ENCODE measurements at regions not wholly inside any gene's neighbourhood (a gene's known extent, or its start where the extent isn't known, plus 50 kb on each side); places are given as distances from the start of the nearest gene placed in this dataset.

- H3F3A ChIP-seq (replicated peaks; ENCODE audit: insufficient read depth), result no peaks in the 10 kb centered on the region
- H3K79me2 ChIP-seq (ENCODE audit: insufficient read depth), result no peaks in the 10 kb centered on the region
- ChIA-PET POLR2A (no interaction called here), CTCF (no interaction called here)
- H3K4me2 ChIP-seq, result no peak overlapping the region
- H3K27ac ChIP-seq (ENCODE audit: low read depth in 2 of 2, low read length in 1 of 2), result no peak overlapping the region
- no peaks in the 10 kb centered on the region for H3K36me3 ChIP-seq (replicated peaks in 1 of 2; ENCODE audit: control insufficient read depth in 1 of 2, insufficient read depth in 2 of 2, low read length in 1 of 2)
- no peaks in the 10 kb centered on the region for H3K4me1 ChIP-seq (ENCODE audit: control insufficient read depth in 1 of 2, insufficient read depth in 2 of 2, low read depth in 1 of 2, low read length in 1 of 2)
- DNase-seq, result no peak
- TF ChIP-seq SIN3A (IDR thresholded peaks at IDR 0.05; ENCODE audit: borderline replicate concordance, low read depth, low read length), result no peak
- no peak for TF ChIP-seq FOSL2 (IDR thresholded peaks at IDR 0.05; ENCODE audit: borderline replicate concordance, low read depth)
- TF ChIP-seq TCF12 (IDR thresholded peaks at IDR 0.05), result no peak
- no peak for TF ChIP-seq MAX (IDR thresholded peaks at IDR 0.05; ENCODE audit: low read depth)
- no peak for TF ChIP-seq MXI1 (IDR thresholded peaks at IDR 0.05; ENCODE audit: low read depth, low read length)
- TF ChIP-seq USF2 (IDR thresholded peaks at IDR 0.05; ENCODE audit: borderline replicate concordance, low read depth, low read length), result no peak
- no peak for TF ChIP-seq JUND (IDR thresholded peaks at IDR 0.05)
- TF ChIP-seq EZH2phosphoT487 (IDR thresholded peaks at IDR 0.05; ENCODE audit: borderline replicate concordance, low read depth), result no peak
- TF ChIP-seq USF1 (IDR thresholded peaks at IDR 0.05; ENCODE audit: borderline replicate concordance, low read depth), result no peak
- no peak for TF ChIP-seq RAD21 (IDR thresholded peaks at IDR 0.05; ENCODE audit: low read length)
- no peak for TF ChIP-seq TEAD4 (IDR thresholded peaks at IDR 0.05; ENCODE audit: borderline replicate concordance, insufficient read depth)
- TF ChIP-seq ZBTB33 (IDR thresholded peaks at IDR 0.05; ENCODE audit: borderline replicate concordance, low read depth), result no peak
- TF ChIP-seq PBX3 (IDR thresholded peaks at IDR 0.05), result no peak
- TF ChIP-seq ELF1 (IDR thresholded peaks at IDR 0.05), result no peak
- TF ChIP-seq SMC3 (IDR thresholded peaks at IDR 0.05; ENCODE audit: low read depth, low read length), result no peak
- TF ChIP-seq NFIC (IDR thresholded peaks at IDR 0.05; ENCODE audit: borderline replicate concordance), result no peak
- TF ChIP-seq TAF1 (IDR thresholded peaks at IDR 0.05; ENCODE audit: borderline replicate concordance, low read depth, low read length), result no peak
- TF ChIP-seq POLR2AphosphoS5 (IDR thresholded peaks at IDR 0.05; ENCODE audit: low read depth, low read length), result no peak
- TF ChIP-seq FOXJ3 (CRISPR knock-in tag; IDR thresholded peaks at IDR 0.05), result no peak
- TF ChIP-seq RFX5 (IDR thresholded peaks at IDR 0.05; ENCODE audit: low read length), result no peak
- H3K4me3 ChIP-seq (ENCODE audit: low read depth in 2 of 2, low read length in 1 of 2), result no peak overlapping the region
- H3K9me3 ChIP-seq, result no peaks in the 10 kb centered on the region
- H4K20me1 ChIP-seq (ENCODE audit: insufficient read depth), result no peaks in the 10 kb centered on the region
- H2AFZ ChIP-seq (ENCODE audit: low read depth), result no peak overlapping the region
- WGBS (ENCODE audit: low lambda C conversion rate), result 3% methylated on average over 3 of the region's 3 CpGs
- H3K9ac ChIP-seq, result no peak overlapping the region
- H3K27me3 ChIP-seq (ENCODE audit: insufficient read depth), result no peaks in the 10 kb centered on the region
- no peaks in the 10 kb centered on the region for H3K9me2 ChIP-seq
These were observed 751.3 kb upstream of the POU3F3 start for GRCh38 chr2:104102615-104103014.
